ENCODE measurements at regions not wholly inside any gene's neighbourhood (a gene's known extent, or its start where the extent isn't known, plus 50 kb on each side); places are given as distances from the start of the nearest gene placed in this dataset.

DNA sequence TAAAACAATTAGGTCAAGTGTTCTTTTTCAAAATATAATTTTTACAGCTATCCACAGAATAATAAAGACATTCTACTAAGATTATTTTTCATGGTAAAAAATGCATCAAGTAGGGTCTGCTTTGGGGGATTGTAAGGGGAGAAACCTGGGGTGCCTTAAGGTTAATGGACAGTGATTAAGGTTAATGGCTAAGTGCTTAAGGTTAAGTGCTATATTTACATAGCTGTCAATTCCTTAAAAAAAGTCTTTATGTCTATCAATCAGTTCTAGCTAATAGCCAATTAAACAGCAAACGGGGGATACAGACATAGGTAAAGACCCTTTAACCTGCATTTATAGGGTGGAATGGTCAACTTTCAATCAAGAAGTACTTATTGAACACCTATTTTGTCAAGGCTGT, 284.5 kb upstream of the SEMA3A start:
- H2AFZ ChIP-seq (ENCODE audit: low read depth, low read length), result no peak overlapping the region
- H3K79me2 ChIP-seq (ENCODE audit: low read length), result no peaks in the 10 kb centered on the region
- H3K27ac ChIP-seq (ENCODE audit: low read length), result no peak overlapping the region
- no peaks in the 10 kb centered on the region for H3K27me3 ChIP-seq (ENCODE audit: low read depth, low read length)
- no peaks in the 10 kb centered on the region for H3K36me3 ChIP-seq (replicated peaks; ENCODE audit: low read depth, low read length)
- TF ChIP-seq EZH2phosphoT487 (IDR thresholded peaks at IDR 0.05; ENCODE audit: low read depth), result no peak
- TF ChIP-seq, protein P1, sequence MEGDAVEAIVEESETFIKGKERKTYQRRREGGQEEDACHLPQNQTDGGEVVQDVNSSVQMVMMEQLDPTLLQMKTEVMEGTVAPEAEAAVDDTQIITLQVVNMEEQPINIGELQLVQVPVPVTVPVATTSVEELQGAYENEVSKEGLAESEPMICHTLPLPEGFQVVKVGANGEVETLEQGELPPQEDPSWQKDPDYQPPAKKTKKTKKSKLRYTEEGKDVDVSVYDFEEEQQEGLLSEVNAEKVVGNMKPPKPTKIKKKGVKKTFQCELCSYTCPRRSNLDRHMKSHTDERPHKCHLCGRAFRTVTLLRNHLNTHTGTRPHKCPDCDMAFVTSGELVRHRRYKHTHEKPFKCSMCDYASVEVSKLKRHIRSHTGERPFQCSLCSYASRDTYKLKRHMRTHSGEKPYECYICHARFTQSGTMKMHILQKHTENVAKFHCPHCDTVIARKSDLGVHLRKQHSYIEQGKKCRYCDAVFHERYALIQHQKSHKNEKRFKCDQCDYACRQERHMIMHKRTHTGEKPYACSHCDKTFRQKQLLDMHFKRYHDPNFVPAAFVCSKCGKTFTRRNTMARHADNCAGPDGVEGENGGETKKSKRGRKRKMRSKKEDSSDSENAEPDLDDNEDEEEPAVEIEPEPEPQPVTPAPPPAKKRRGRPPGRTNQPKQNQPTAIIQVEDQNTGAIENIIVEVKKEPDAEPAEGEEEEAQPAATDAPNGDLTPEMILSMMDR (IDR thresholded peaks at IDR 0.05; ENCODE audit: low read depth, low read length), result no peak
- H3K9ac ChIP-seq (ENCODE audit: low read length), result no peak overlapping the region
- H3K4me2 ChIP-seq (ENCODE audit: low read length), result no peak overlapping the region
- no peaks in the 10 kb centered on the region for H3K9me3 ChIP-seq (ENCODE audit: insufficient read depth, low read length)
- H4K20me1 ChIP-seq (ENCODE audit: insufficient read depth, low read length), result no peaks in the 10 kb centered on the region
- no peak overlapping the region for H3K4me3 ChIP-seq (ENCODE audit: low read length)
- no peaks in the 10 kb centered on the region for H3K4me1 ChIP-seq (ENCODE audit: low read length)

DNA sequence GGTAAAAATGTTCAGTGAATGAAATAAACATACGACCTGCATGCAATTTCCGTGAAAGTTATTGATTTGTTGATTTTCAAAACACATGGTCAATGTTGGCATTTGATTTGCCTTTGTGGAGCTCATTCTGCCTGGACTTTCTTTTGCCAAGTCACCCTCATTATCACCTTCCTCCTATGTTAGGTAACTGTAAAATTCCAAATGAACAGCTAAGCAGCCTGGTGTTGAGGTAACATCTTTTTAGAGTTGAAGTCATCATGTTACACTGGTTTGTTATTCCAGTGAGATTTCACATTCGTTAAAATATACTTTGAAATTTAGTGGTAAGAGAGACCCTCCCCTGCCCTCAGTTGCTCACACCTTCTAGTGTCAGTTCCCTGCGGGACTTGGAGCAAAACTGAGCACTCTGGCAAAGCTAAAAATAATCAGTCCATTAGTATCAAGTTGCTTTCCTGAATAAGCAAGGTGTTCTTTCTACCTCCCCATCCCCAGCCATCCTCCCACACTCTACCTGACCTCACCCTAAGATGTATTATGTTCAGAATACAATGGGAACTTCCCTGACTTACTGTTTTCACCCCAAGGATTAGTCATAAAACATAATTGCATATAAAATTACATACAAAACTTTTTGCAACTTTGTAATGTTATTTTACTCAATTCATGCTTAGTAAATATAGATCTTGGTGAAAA, 283.3 kb upstream of the SEMA3A start:
- Histone ChIP-seq H3K9me3 (ENCODE audit: insufficient read depth, low read length) (no peaks in the 10 kb centered on the region), H3K36me3 (replicated peaks; ENCODE audit: low read depth, low read length) (no peaks in the 10 kb centered on the region), H3K9ac (ENCODE audit: low read length) (no peak overlapping the region), H3K27ac (ENCODE audit: low read length) (no peak overlapping the region), H4K20me1 (ENCODE audit: insufficient read depth, low read length) (no peaks in the 10 kb centered on the region), H3K4me1 (ENCODE audit: low read length) (no peaks in the 10 kb centered on the region), H3K79me2 (ENCODE audit: low read length) (no peaks in the 10 kb centered on the region), H3K27me3 (ENCODE audit: low read depth, low read length) (no peaks in the 10 kb centered on the region), H3K4me2 (ENCODE audit: low read length) (no peak overlapping the region), H3K4me3 (ENCODE audit: low read length) (no peak overlapping the region), H2AFZ (ENCODE audit: low read depth, low read length) (no peak overlapping the region)
- TF ChIP-seq, protein P1 (IDR thresholded peaks at IDR 0.05; ENCODE audit: low read depth, low read length), result no peak
- no peak for TF ChIP-seq EZH2phosphoT487 (IDR thresholded peaks at IDR 0.05; ENCODE audit: low read depth)

DNA sequence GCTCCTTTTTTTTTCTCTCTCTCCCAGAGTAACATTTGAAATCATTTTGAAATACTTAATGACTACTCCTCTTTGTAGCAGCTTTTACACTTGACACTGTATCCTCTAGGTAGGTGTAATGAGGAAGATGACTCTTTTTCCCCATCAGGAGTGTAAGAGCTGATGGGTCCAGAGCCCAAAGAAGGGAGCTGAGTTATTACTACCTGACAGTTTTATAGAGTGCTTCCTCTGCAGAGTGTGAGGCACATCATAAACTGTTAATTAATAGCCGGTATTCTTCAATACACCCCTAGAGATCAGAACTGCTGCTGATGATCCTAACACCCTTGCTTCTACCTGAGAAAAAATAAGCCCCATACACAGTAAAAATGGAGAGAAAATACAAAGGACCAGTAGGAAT, 279.8 kb upstream of the SEMA3A start:
- TF ChIP-seq, protein P1 (IDR thresholded peaks at IDR 0.05; ENCODE audit: low read depth, low read length), result no peak
- no peak for TF ChIP-seq EZH2phosphoT487 (IDR thresholded peaks at IDR 0.05; ENCODE audit: low read depth)
- Histone ChIP-seq H3K4me1 (ENCODE audit: low read length) (no peaks in the 10 kb centered on the region), H3K9me3 (ENCODE audit: insufficient read depth, low read length) (no peaks in the 10 kb centered on the region), H3K79me2 (ENCODE audit: low read length) (no peaks in the 10 kb centered on the region), H3K4me2 (ENCODE audit: low read length) (no peak overlapping the region), H2AFZ (ENCODE audit: low read depth, low read length) (no peak overlapping the region), H3K36me3 (replicated peaks; ENCODE audit: low read depth, low read length) (no peaks in the 10 kb centered on the region), H3K27ac (ENCODE audit: low read length) (no peak overlapping the region), H3K9ac (ENCODE audit: low read length) (no peak overlapping the region), H3K4me3 (ENCODE audit: low read length) (no peak overlapping the region), H4K20me1 (ENCODE audit: insufficient read depth, low read length) (no peaks in the 10 kb centered on the region), H3K27me3 (ENCODE audit: low read depth, low read length) (no peaks in the 10 kb centered on the region)

DNA sequence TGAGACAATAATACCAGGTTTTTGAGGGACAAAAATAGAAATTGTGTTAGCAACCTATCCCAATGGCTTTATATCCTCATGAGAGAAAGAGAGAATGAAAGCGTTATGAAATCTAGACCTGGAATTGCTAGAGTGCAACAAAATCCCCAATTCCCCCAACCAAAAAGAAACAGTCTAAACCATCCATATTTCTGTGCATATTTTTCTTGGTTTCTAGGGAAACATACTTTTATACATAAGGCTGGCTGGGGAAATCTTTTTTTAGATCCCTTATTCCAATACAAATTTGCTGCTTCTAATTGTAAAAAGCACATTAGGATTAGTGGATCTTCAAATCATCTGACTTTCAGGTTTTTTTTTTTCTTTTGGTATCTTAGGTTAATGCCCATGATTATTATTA, 277.0 kb upstream of the SEMA3A start:
- Histone ChIP-seq H3K4me3 (ENCODE audit: low read length) (no peak overlapping the region), H3K4me2 (ENCODE audit: low read length) (no peak overlapping the region), H3K36me3 (replicated peaks; ENCODE audit: low read depth, low read length) (no peaks in the 10 kb centered on the region), H2AFZ (ENCODE audit: low read depth, low read length) (no peak overlapping the region), H3K9me3 (ENCODE audit: insufficient read depth, low read length) (no peaks in the 10 kb centered on the region), H3K9ac (ENCODE audit: low read length) (no peak overlapping the region), H3K27ac (ENCODE audit: low read length) (no peak overlapping the region), H3K4me1 (ENCODE audit: low read length) (no peaks in the 10 kb centered on the region), H4K20me1 (ENCODE audit: insufficient read depth, low read length) (no peaks in the 10 kb centered on the region), H3K27me3 (ENCODE audit: low read depth, low read length) (no peaks in the 10 kb centered on the region), H3K79me2 (ENCODE audit: low read length) (no peaks in the 10 kb centered on the region)
- no peak for TF ChIP-seq EZH2phosphoT487 (IDR thresholded peaks at IDR 0.05; ENCODE audit: low read depth)
- TF ChIP-seq, protein P1 (IDR thresholded peaks at IDR 0.05; ENCODE audit: low read depth, low read length), result no peak

Measured in OCI-LY3 (cell line).